BLaER1 (cell line): ENCODE measurements at regions not wholly inside any gene's neighbourhood (a gene's known extent, or its start where the extent isn't known, plus 50 kb on each side); places are given as distances from the start of the nearest gene placed in this dataset.

Source experiments
- H3K27ac ChIP-seq: shearing (Covaris generic); formaldehyde crosslinking; 2 replicates; pipeline ENCODE4 v1.8.1; 2022
- H3K27me3 ChIP-seq: shearing (Covaris generic); formaldehyde crosslinking; 2 replicates; pipeline ENCODE4 v1.8.1; 2022
- H3K36me3 ChIP-seq: shearing (Covaris generic); formaldehyde crosslinking; 2 replicates; pipeline ENCODE4 v1.8.1; 2022
- H3K4me1 ChIP-seq: shearing (Covaris generic); formaldehyde crosslinking; 2 replicates; pipeline ENCODE4 v1.8.1; 2022
- H3K4me2 ChIP-seq: shearing (Covaris generic); formaldehyde crosslinking; 2 replicates; pipeline ENCODE4 v1.8.1; 2022
- H3K4me3 ChIP-seq: shearing (Covaris generic); formaldehyde crosslinking; 2 replicates; pipeline ENCODE4 v1.8.1; 2022
- H3K9ac ChIP-seq: shearing (Covaris generic); formaldehyde crosslinking; 2 replicates; pipeline ENCODE4 v1.8.1; 2022
- H3K9me3 ChIP-seq: shearing (Covaris generic); formaldehyde crosslinking; 2 replicates; pipeline ENCODE4 v1.8.1; 2022
- H4K20me1 ChIP-seq: shearing (Covaris generic); formaldehyde crosslinking; 2 replicates; pipeline ENCODE4 v1.8.1; 2022
- Cebpa-rat ChIP-seq: shearing (Covaris generic); IDR thresholded peaks from 2 replicates; pipeline ENCODE4 v1.8.1; 2022

DNA sequence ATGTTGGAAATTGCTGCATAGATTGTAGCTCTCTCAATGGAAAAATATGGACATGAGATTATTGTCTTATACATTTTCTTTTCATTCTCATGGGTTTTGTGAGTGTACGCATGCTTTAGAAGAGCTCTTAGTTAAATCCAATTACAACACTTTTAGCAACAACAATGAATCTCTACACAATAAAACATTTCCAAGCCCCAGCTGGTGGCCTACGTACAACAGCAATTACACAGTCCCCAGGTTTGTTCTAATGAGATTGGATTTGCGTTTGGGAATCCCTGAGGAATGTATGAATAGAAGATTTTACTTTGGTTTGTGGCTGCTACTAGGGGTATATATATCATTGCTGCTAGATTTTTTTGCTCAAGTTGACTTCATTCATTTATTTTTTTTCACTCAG is 98.6 kb downstream of the FHDC1 start:
- Histone ChIP-seq H4K20me1 (no peaks in the 10 kb centered on the region), H3K4me1 (no peaks in the 10 kb centered on the region), H3K9me3 (peaks cover 9% of the 10 kb centered on the region), H3K9ac (no peak overlapping the region), H3K4me2 (no peak overlapping the region), H3K27ac (no peak overlapping the region), H3K4me3 (no peak overlapping the region), H3K36me3 (no peaks in the 10 kb centered on the region), H3K27me3 (no peaks in the 10 kb centered on the region)
- no peak for TF ChIP-seq Cebpa-rat

DNA sequence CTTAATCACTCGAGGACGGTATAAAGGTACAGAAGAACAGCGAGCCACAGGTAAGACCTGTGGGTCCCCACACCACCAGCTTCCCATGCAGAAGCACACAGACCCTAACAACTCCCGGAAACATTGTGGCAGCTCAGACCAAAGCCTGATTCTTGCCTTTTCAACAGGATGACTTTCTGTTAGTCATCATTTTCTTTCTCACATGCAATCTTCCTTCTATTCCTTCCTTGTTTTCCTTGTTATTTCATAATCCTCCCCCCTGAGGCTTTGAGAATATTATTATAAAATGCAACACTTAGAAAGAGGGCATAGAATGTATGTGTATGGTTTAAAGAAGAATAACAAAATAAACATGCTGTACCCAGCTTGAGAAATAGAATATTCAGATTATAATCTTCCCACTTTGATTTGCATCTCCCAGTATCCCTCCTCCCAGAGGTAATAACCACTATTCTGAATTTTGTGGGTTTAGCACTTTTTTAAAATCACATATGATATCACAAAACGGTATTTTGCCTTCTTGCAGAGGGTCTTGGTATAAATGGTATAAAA is 100.9 kb downstream of the FHDC1 start:
- no peak overlapping the region for H3K4me3 ChIP-seq
- H3K9me3 ChIP-seq: no peaks in the 10 kb centered on the region
- H4K20me1 ChIP-seq: no peaks in the 10 kb centered on the region
- no peak for TF ChIP-seq Cebpa-rat
- no peaks in the 10 kb centered on the region for H3K4me1 ChIP-seq
- H3K4me2 ChIP-seq: no peak overlapping the region
- no peak overlapping the region for H3K27ac ChIP-seq
- H3K36me3 ChIP-seq: no peaks in the 10 kb centered on the region
- no peaks in the 10 kb centered on the region for H3K27me3 ChIP-seq
- no peak overlapping the region for H3K9ac ChIP-seq

DNA sequence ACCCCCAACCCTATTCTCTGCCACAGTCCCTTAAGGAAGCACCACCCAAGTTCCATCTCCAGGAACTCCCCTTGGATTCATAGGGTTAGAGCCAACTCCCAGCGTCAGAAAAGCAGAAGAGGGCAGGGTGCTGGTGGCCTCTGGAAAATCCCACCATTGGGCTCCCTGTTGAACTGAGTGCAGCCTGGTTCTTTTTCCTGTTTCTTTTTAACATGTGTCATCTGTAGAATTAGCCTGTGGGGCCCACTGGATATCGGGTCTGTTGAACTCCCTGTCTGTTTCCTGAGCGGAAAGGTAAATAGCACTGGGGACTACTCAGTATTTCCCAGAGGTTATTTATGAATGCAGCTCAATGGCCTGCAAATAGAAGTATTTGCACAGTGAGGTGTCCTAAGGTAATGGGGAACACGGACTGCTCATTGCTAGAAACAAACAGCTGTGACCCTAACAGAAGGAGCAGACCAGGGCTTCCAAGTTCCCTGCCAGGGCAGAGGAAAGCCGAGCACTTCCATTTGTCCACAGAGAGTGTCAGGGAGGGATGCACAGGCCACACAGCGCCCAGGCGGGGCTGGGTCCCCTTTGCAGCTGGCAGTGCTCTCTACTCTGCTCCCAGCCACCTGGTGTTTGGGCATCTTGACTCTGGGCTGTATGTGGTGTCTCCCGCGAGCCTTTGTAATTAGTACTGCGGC is 102.6 kb downstream of the FHDC1 start:
- Histone ChIP-seq H3K4me2 (no peak overlapping the region), H3K9ac (no peak overlapping the region), H3K36me3 (no peaks in the 10 kb centered on the region), H3K9me3 (no peaks in the 10 kb centered on the region), H3K4me3 (no peak overlapping the region), H4K20me1 (no peaks in the 10 kb centered on the region), H3K4me1 (no peaks in the 10 kb centered on the region), H3K27ac (no peak overlapping the region), H3K27me3 (no peaks in the 10 kb centered on the region)
- TF ChIP-seq Cebpa-rat: no peak

DNA sequence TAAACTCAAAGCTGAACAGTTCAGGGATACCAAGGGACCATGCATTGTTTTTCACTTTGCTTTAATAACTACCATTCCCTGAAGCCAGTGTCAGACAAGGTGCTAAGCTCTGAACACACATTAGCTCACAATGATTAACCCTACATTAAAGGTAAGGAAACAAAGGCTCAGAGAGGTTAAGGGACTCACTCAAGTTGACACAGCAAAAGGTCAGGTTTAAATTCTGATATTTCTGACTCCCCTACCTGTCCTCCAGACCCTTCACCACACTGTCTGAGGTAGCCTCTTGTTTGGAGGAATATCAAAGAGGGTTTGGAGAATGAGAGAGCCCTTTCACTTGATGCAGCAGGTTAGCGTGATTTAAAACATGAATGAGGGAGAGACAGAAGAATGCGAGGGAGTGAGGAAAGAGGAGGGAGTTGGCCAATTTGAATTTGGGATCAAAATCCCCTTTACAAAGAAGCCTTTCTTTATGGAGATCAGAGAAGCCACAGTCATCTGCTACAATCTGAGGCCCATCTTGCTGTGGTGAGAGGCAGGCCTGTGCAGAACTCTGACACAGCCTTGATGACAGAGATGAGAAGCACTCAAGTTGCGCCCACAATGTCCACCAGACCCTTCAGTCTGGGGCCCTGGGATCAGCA is 103.5 kb downstream of the FHDC1 start:
- H3K9ac ChIP-seq: no peak overlapping the region
- no peak overlapping the region for H3K4me2 ChIP-seq
- H3K36me3 ChIP-seq: no peaks in the 10 kb centered on the region
- H3K27ac ChIP-seq: no peak overlapping the region
- no peaks in the 10 kb centered on the region for H3K4me1 ChIP-seq
- H3K9me3 ChIP-seq: no peaks in the 10 kb centered on the region
- no peak overlapping the region for H3K4me3 ChIP-seq
- H3K27me3 ChIP-seq: no peaks in the 10 kb centered on the region
- TF ChIP-seq Cebpa-rat: no peak
- H4K20me1 ChIP-seq: no peaks in the 10 kb centered on the region

DNA sequence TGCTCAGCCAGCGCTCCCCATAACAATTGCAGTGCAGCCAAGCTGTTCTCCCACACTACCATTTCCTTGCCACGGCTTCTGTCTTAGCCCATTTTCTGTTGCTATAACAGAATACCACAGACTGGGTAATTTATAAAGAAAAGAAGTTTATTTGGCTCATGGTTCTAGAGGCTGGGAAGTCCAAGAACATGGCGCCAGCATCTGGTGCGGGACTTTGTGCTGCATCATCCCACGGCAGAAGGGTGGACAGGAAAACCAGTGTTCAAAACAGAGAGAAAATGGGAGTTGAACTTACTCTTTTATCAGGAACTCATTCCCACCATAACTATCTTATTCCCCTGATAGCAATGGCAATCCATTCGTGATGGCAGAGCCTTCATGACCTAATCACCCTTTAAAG is 104.6 kb downstream of the FHDC1 start:
- no peaks in the 10 kb centered on the region for H3K4me1 ChIP-seq
- no peaks in the 10 kb centered on the region for H3K36me3 ChIP-seq
- no peaks in the 10 kb centered on the region for H4K20me1 ChIP-seq
- H3K4me3 ChIP-seq: no peak overlapping the region
- no peak overlapping the region for H3K9ac ChIP-seq
- H3K4me2 ChIP-seq: no peak overlapping the region
- H3K27ac ChIP-seq: no peak overlapping the region
- H3K27me3 ChIP-seq: no peaks in the 10 kb centered on the region
- no peaks in the 10 kb centered on the region for H3K9me3 ChIP-seq
- no peak for TF ChIP-seq Cebpa-rat

DNA sequence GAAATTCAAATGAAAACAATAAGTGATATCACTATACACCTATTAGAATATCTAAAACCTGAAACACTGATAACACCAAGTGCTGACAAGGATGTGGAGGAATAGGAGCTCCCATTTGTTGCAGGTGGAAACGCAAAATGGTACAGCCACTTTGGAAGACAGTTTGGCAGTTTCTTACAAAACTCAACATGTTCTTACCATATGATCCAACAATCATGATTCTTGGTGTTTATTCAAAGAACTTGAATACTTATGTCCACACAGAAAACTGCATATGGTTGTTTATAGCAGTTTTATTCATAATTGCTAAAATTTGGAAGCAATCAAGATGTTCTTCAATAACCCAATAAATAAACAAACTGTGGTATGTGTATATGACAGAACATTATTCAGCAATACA is 107.9 kb downstream of the FHDC1 start:
- no peaks in the 10 kb centered on the region for H3K27me3 ChIP-seq
- no peaks in the 10 kb centered on the region for H3K9me3 ChIP-seq
- no peak overlapping the region for H3K9ac ChIP-seq
- no peak overlapping the region for H3K27ac ChIP-seq
- H3K4me2 ChIP-seq: no peak overlapping the region
- TF ChIP-seq Cebpa-rat: no peak
- H3K36me3 ChIP-seq: no peaks in the 10 kb centered on the region
- no peaks in the 10 kb centered on the region for H4K20me1 ChIP-seq
- no peaks in the 10 kb centered on the region for H3K4me1 ChIP-seq
- H3K4me3 ChIP-seq: no peak overlapping the region

DNA sequence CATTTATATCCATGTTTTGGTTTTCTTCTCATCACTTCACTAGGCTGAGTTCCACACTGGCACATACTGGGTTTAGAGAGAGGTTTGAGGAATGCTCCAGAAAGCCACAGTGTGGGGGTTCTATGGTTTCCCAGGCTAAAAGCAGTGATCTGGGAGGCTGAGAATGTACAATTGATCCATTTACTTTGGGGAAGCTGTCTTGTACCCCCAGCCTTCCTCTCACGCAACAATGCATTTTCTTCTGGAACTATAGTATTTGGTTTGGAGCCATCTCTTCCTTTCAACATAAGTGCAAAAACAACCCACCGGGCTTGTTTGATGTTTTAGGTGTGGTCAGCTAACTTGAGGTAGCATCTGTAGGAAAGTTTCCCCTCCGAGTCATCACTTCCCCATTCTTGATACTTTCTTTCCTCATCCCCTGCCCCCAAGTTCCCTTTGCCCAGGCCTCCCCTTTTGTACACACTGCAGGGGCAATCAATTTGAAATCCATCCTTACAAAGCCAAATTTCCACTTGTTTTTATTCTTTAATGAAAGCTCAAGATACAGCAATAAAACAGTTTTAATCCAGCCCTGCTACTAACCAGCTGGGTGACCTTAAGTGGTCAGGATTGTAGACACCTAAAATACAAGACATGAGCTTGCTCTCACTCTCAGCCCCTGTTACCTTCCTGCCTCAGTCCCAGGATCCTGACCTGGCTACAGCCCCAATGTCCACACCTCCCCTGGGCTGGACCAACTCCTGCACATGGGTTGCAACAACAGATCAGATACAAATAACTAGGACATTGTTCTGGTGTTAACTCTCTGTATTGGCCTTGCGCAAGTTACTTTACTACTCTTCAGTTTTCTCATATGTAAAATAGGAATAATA is 109.2 kb downstream of the FHDC1 start:
- H3K27me3 ChIP-seq: no peaks in the 10 kb centered on the region
- no peaks in the 10 kb centered on the region for H3K9me3 ChIP-seq
- no peak overlapping the region for H3K4me3 ChIP-seq
- no peak for TF ChIP-seq Cebpa-rat
- H3K4me1 ChIP-seq: no peaks in the 10 kb centered on the region
- H3K36me3 ChIP-seq: no peaks in the 10 kb centered on the region
- H3K27ac ChIP-seq: no peak overlapping the region
- no peaks in the 10 kb centered on the region for H4K20me1 ChIP-seq
- H3K4me2 ChIP-seq: no peak overlapping the region
- H3K9ac ChIP-seq: no peak overlapping the region

DNA sequence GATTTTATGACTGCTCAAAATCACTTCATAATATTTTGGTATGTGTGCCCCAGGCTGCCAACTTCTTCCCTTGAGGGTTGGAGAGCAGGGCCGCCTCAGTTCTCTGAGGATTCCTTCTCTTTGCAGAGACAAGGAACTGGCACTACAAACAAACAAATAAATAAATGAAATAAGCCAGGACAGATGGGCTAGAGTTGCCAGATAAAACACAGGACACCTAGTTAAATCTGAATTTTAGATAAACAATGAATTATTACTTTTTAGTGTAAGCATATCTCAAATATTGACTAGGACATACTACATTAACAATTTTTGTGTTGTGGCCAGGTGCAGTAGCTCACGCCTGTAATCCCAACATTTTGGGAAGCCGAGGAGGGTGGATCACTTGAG is 122.5 kb downstream of the FHDC1 start:
- Histone ChIP-seq H3K27ac (no peak overlapping the region), H3K9me3 (no peaks in the 10 kb centered on the region), H4K20me1 (no peaks in the 10 kb centered on the region), H3K4me1 (no peaks in the 10 kb centered on the region), H3K4me2 (no peak overlapping the region), H3K4me3 (no peak overlapping the region), H3K27me3 (no peaks in the 10 kb centered on the region), H3K9ac (no peak overlapping the region), H3K36me3 (no peaks in the 10 kb centered on the region)
- no peak for TF ChIP-seq Cebpa-rat

DNA sequence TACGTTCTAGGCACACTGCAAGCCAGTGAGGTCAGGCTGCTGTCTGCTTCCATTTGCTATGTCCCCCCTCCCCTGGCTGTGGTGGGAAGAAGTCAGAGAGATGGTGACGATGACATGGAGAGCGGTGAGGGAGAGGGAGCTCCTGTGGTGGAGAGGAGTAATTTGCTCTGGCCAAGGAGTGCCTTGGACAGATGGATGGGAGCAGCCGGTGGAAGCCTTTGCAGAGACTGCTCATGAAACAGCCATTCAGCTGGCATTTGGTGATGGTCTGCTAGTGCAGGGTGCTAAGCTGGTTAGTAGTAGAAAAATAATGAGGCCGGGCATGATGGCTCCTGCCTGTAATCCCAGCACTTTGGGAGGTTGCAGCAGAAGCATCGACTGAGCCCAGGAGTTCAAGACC is 124.1 kb downstream of the FHDC1 start:
- H3K9ac ChIP-seq: no peak overlapping the region
- no peaks in the 10 kb centered on the region for H3K4me1 ChIP-seq
- H3K36me3 ChIP-seq: no peaks in the 10 kb centered on the region
- no peaks in the 10 kb centered on the region for H4K20me1 ChIP-seq
- no peak overlapping the region for H3K4me2 ChIP-seq
- no peaks in the 10 kb centered on the region for H3K27me3 ChIP-seq
- no peaks in the 10 kb centered on the region for H3K9me3 ChIP-seq
- TF ChIP-seq Cebpa-rat: no peak
- H3K27ac ChIP-seq: no peak overlapping the region
- H3K4me3 ChIP-seq: no peak overlapping the region

DNA sequence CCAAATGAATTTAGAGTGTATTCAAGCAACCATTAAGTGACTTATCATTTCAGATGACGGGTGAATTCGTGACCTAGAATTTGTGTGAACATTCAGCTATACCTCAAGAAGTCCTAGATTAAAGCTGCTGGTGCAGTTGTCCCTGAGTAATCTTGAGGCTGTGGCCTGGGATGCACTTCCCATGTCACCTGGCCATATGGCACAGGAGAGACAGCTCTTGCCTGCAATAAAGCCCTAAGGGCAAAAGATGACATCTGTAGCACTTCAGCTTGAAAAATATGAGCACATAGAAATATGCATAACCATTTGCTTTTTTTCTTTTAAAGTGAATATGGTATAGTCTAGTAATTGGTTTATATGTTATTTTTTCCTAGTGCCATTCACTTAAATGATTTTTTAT is 125.8 kb downstream of the FHDC1 start:
- no peak overlapping the region for H3K4me2 ChIP-seq
- no peak overlapping the region for H3K27ac ChIP-seq
- no peaks in the 10 kb centered on the region for H3K4me1 ChIP-seq
- no peak overlapping the region for H3K4me3 ChIP-seq
- H3K27me3 ChIP-seq: no peaks in the 10 kb centered on the region
- H3K9me3 ChIP-seq: no peaks in the 10 kb centered on the region
- TF ChIP-seq Cebpa-rat: no peak
- no peak overlapping the region for H3K9ac ChIP-seq
- no peaks in the 10 kb centered on the region for H3K36me3 ChIP-seq
- no peaks in the 10 kb centered on the region for H4K20me1 ChIP-seq
